ENCODE measurements at regions not wholly inside any gene's neighbourhood (a gene's known extent, or its start where the extent isn't known, plus 50 kb on each side); places are given as distances from the start of the nearest gene placed in this dataset.

- TF ChIP-seq CTCF (IDR thresholded peaks at IDR 0.05) (no peak), POLR2A (IDR thresholded peaks at IDR 0.05; ENCODE audit: low read length) (no peak), RCOR1 (IDR thresholded peaks at IDR 0.05; ENCODE audit: low read depth, low read length) (no peak)
Measured at GRCh38 chr5:73314395-73315257, 134.0 kb downstream of the FOXD1 start.

Measured in A549 (cell line).